B cell (primary cell): ENCODE measurements at regions not wholly inside any gene's neighbourhood (a gene's known extent, or its start where the extent isn't known, plus 50 kb on each side); places are given as distances from the start of the nearest gene placed in this dataset.

Source experiments
- EZH2 ChIP-seq: IDR thresholded peaks from 2 replicates; pipeline ENCODE4 v1.6.1; 2012; ENCODE audit warnings: borderline replicate concordance, low read depth, mild to moderate bottlenecking, moderate library complexity, low read length; ENCODE audit not compliant: insufficient read depth, poor library complexity, severe bottlenecking
- TF ChIP-seq, protein P1 (sequence below): fragments of 200-600 bp; IDR thresholded peaks from one replicate; pipeline ENCODE4 v1.8.0; 2022; ENCODE audit warnings: antibody characterized with exemption, mild to moderate bottlenecking

DNA sequence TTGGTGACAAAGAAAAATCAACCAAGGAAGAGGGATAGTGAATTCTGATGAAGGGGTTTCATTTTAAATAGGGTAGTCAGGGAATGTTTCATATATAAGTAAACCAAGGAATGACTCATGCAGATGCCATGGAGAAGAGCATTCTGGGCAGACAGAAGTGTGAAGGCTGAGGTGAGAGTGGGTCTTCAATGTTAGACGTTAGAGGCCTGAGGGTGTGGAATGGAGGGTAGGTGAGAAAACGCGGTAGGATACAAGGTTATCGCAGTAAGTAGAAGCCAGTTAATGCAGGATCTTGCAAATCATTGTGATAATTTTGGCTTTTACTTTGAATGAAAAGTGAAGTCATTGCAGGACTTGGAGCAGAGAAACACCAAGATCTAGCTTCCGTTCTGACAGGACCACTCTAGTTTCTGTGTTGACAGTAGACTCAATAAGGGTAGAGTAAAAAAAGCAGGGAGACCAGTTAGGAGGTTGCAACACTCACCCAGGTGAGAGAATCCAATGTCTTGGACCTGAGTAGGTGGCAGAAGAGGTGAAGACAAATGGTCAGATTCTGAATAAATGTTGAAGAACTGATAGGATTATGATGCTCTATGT, 225.2 kb upstream of the TMTC4 start:
- TF ChIP-seq, protein P1, sequence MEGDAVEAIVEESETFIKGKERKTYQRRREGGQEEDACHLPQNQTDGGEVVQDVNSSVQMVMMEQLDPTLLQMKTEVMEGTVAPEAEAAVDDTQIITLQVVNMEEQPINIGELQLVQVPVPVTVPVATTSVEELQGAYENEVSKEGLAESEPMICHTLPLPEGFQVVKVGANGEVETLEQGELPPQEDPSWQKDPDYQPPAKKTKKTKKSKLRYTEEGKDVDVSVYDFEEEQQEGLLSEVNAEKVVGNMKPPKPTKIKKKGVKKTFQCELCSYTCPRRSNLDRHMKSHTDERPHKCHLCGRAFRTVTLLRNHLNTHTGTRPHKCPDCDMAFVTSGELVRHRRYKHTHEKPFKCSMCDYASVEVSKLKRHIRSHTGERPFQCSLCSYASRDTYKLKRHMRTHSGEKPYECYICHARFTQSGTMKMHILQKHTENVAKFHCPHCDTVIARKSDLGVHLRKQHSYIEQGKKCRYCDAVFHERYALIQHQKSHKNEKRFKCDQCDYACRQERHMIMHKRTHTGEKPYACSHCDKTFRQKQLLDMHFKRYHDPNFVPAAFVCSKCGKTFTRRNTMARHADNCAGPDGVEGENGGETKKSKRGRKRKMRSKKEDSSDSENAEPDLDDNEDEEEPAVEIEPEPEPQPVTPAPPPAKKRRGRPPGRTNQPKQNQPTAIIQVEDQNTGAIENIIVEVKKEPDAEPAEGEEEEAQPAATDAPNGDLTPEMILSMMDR: no peak
- TF ChIP-seq EZH2: no peak
